GM12874 (cell line): ENCODE measurements at regions not wholly inside any gene's neighbourhood (a gene's known extent, or its start where the extent isn't known, plus 50 kb on each side); places are given as distances from the start of the nearest gene placed in this dataset.
A peak's percentile ranks its signal among the peaks of the same experiment; 100 is the strongest.

ENCODE experiments used
- CTCF ChIP-seq: IDR thresholded peaks from 2 replicates; pipeline ENCODE4 v1.5.1; 2011; ENCODE audit warnings: low read depth, mild to moderate bottlenecking, control low read depth, low read length, moderate library complexity; ENCODE audit not compliant: insufficient read depth

DNA sequence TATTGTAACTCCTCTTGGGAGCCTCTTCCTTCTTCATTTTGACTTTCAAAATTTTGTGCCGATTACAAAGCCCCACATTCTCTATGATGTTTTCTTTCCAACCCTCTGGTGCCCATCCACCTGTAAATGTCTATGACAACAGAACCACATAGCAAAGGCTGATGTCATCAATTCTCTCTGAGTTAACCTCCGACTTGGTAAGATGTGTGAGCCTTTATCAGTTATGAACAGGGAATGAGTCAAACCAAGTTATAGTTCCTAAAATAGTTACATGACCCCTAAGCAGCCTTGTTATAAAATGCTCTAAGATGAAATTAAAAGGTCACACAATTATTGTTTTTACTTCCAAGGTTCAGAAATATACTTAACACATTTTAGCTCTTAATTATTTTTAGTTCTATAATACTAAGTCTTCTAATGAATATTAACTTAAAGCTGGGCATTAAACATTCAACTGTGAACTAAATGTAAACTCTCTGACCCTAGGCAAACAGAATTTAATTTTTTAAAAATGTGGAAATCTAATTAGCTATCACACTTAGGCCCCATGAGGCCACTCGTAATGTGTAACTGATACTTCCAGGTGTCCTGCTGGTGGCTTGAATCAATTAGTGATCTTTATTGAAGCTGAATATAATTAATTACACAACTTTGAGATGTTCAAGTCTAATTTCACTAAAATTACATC is 102.3 kb upstream of the CYRIA start:
- no peak for TF ChIP-seq CTCF

GRCh38 chr2:16765356-16765755 is 99.7 kb upstream of the CYRIA start:
- TF ChIP-seq CTCF = no peak

- no peak for TF ChIP-seq CTCF
Observed at GRCh38 chr2:16764487-16764886, 98.9 kb upstream of the CYRIA start.

GRCh38 chr2:16763493-16763899 is 97.9 kb upstream of the CYRIA start:
- TF ChIP-seq CTCF = no peak

DNA sequence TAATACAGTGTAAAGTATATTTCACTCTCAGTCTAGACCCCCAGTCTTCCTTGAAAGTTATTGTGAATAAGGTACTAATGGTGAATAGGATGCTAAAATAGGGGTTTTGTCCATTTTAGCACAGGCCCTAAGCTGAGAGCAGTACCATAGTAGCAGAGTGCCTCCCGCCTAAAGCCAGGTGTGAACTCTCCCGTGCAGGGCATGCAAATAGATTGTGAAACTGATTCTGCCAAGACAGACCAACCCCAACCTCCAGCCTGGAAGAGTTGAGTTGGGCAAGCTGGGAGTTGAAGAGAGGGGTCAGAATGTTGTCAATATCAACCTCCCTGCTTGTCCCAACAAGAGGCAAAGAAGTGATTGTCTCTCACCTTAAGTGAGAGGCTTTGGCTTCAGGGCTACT is 97.4 kb upstream of the CYRIA start:
- no peak for TF ChIP-seq CTCF

GRCh38 chr2:16760426-16760825 is 94.8 kb upstream of the CYRIA start:
- TF ChIP-seq CTCF = no peak

DNA sequence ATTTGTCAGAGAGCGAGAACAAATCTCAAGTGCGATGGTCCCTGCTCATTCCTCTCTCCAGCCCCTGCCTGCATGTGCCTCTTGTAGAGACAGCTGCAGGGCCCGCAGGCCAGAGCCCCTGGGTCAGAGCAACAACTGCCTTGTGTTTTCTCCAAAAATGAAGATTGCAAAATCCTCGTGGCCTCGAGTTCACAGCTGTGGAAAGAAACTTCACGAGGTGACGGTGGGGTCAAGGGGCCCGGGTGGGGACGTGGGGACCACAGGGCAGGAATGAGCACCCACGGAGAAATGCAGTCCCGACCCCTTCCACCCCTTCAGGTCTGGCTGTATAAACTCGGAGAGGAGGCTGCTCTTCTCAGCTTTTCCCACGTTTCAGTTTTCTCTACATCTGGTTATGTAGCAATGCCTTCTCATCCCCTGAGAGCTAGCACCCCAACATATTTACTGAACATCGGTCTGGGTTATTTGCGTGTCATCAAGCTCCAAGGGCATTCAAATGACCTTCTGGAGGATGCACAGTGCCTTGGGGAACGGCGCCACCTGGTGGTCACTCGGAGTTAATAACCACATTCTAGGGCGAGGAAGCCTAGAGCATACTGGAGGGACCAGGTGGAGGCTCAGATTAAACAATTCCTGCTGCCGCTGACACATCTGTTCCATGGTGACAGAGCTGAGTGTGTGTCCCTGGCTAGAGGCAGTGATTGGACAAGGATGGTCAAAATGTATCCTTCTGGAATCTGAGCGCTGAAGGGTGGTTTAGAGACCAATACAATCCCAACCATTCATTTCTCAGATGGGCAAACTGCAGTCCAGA is 91.4 kb upstream of the CYRIA start:
- TF ChIP-seq CTCF = peak; percentile 68
